ENCODE measurements at regions not wholly inside any gene's neighbourhood (a gene's known extent, or its start where the extent isn't known, plus 50 kb on each side); places are given as distances from the start of the nearest gene placed in this dataset.

DNA sequence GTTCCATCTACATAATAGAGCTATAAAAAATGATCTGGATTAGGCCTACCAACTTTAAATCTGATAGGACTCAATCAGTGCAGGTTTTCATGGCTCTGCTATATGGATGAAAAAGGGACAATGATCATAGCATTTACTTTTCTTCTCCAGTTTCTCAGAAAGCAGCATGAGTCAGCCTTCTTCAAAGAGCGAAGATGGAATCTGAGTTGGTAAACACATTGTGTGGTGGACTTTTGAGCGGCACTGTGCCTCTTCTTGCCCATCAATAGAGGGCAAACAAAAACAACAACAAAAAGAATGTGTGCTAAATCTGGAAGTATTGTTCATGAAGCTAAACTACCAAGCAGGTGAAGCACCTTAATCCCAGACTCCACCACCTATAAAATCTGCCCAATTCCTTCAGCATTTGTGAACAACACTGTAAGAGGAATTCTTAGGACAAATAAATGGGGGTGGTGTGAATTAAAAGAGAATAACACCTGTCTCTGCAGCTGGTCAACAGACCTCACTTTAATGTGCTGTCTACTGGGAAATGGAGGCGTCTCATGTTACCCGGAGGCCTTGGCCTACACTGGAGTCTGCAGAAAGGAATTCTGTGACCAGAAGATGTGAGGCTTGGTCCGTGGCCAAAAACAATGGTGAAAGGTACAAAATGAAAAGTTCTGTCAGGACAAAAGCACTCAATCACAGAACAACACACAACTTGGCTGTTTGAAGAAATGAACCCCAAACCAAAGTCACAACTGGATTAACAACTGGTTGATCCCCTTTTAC lies 609.0 kb downstream of the IRS1 start (continued):
- TF ChIP-seq ARNTL (CRISPR knock-in tag; IDR thresholded peaks at IDR 0.05) (no peak), CREB1 (IDR thresholded peaks at IDR 0.05) (no peak), CREB1 (CRISPR knock-in tag; IDR thresholded peaks at IDR 0.05) (no peak), ZNF879 (CRISPR knock-in tag; IDR thresholded peaks at IDR 0.05) (no peak), HES4 (CRISPR knock-in tag; IDR thresholded peaks at IDR 0.05; ENCODE audit: borderline replicate concordance) (no peak), ZNF747 (CRISPR knock-in tag; IDR thresholded peaks at IDR 0.05; ENCODE audit: borderline replicate concordance) (no peak), ATRX (CRISPR knock-in tag; IDR thresholded peaks at IDR 0.05; ENCODE audit: borderline replicate concordance) (no peak), ZNF510 (CRISPR knock-in tag; IDR thresholded peaks at IDR 0.05; ENCODE audit: low read depth) (no peak), FLYWCH1 (CRISPR knock-in tag; IDR thresholded peaks at IDR 0.05) (no peak), TBL1XR1 (IDR thresholded peaks at IDR 0.05; ENCODE audit: borderline replicate concordance, low read length, partially characterized antibody) (no peak), ZSCAN29 (CRISPR knock-in tag; conservative IDR thresholded peaks at IDR 0.05) (no peak), ZNF331 (CRISPR knock-in tag; IDR thresholded peaks at IDR 0.05) (peak; percentile 53; the same call in 1 of the 2 replicates), KDM5A (IDR thresholded peaks at IDR 0.05; ENCODE audit: borderline replicate concordance, low read length) (no peak), PRMT3 (CRISPR knock-in tag; IDR thresholded peaks at IDR 0.05; ENCODE audit: borderline replicate concordance, low read depth) (no peak), RBAK (CRISPR knock-in tag; IDR thresholded peaks at IDR 0.05) (no peak), ZNF75D (CRISPR knock-in tag; IDR thresholded peaks at IDR 0.05; ENCODE audit: borderline replicate concordance) (no peak), SP4 (CRISPR knock-in tag; IDR thresholded peaks at IDR 0.05) (no peak), SKI (IDR thresholded peaks at IDR 0.05; ENCODE audit: partially characterized antibody) (no peak), ZMAT3 (CRISPR knock-in tag; conservative IDR thresholded peaks at IDR 0.05) (no peak)
- TF ChIP-seq, protein P1, sequence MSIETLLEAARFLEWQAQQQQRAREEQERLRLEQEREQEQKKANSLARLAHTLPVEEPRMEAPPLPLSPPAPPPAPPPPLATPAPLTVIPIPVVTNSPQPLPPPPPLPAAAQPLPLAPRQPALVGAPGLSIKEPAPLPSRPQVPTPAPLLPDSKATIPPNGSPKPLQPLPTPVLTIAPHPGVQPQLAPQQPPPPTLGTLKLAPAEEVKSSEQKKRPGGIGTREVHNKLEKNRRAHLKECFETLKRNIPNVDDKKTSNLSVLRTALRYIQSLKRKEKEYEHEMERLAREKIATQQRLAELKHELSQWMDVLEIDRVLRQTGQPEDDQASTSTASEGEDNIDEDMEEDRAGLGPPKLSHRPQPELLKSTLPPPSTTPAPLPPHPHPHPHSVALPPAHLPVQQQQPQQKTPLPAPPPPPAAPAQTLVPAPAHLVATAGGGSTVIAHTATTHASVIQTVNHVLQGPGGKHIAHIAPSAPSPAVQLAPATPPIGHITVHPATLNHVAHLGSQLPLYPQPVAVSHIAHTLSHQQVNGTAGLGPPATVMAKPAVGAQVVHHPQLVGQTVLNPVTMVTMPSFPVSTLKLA (IDR thresholded peaks at IDR 0.05), result no peak
- TF ChIP-seq, protein P2, sequence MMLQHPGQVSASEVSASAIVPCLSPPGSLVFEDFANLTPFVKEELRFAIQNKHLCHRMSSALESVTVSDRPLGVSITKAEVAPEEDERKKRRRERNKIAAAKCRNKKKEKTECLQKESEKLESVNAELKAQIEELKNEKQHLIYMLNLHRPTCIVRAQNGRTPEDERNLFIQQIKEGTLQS (CRISPR knock-in tag; IDR thresholded peaks at IDR 0.05), result peak; percentile 55; the same call in 1 of the 2 replicates
- TF ChIP-seq, protein P3, sequence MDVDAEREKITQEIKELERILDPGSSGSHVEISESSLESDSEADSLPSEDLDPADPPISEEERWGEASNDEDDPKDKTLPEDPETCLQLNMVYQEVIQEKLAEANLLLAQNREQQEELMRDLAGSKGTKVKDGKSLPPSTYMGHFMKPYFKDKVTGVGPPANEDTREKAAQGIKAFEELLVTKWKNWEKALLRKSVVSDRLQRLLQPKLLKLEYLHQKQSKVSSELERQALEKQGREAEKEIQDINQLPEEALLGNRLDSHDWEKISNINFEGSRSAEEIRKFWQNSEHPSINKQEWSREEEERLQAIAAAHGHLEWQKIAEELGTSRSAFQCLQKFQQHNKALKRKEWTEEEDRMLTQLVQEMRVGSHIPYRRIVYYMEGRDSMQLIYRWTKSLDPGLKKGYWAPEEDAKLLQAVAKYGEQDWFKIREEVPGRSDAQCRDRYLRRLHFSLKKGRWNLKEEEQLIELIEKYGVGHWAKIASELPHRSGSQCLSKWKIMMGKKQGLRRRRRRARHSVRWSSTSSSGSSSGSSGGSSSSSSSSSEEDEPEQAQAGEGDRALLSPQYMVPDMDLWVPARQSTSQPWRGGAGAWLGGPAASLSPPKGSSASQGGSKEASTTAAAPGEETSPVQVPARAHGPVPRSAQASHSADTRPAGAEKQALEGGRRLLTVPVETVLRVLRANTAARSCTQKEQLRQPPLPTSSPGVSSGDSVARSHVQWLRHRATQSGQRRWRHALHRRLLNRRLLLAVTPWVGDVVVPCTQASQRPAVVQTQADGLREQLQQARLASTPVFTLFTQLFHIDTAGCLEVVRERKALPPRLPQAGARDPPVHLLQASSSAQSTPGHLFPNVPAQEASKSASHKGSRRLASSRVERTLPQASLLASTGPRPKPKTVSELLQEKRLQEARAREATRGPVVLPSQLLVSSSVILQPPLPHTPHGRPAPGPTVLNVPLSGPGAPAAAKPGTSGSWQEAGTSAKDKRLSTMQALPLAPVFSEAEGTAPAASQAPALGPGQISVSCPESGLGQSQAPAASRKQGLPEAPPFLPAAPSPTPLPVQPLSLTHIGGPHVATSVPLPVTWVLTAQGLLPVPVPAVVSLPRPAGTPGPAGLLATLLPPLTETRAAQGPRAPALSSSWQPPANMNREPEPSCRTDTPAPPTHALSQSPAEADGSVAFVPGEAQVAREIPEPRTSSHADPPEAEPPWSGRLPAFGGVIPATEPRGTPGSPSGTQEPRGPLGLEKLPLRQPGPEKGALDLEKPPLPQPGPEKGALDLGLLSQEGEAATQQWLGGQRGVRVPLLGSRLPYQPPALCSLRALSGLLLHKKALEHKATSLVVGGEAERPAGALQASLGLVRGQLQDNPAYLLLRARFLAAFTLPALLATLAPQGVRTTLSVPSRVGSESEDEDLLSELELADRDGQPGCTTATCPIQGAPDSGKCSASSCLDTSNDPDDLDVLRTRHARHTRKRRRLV (CRISPR knock-in tag; IDR thresholded peaks at IDR 0.05), result no peak
- TF ChIP-seq, protein P4, sequence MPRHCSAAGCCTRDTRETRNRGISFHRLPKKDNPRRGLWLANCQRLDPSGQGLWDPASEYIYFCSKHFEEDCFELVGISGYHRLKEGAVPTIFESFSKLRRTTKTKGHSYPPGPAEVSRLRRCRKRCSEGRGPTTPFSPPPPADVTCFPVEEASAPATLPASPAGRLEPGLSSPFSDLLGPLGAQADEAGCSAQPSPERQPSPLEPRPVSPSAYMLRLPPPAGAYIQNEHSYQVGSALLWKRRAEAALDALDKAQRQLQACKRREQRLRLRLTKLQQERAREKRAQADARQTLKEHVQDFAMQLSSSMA (CRISPR knock-in tag; IDR thresholded peaks at IDR 0.05), result no peak
